ENCODE measurements at regions not wholly inside any gene's neighbourhood (a gene's known extent, or its start where the extent isn't known, plus 50 kb on each side); places are given as distances from the start of the nearest gene placed in this dataset.

DNA sequence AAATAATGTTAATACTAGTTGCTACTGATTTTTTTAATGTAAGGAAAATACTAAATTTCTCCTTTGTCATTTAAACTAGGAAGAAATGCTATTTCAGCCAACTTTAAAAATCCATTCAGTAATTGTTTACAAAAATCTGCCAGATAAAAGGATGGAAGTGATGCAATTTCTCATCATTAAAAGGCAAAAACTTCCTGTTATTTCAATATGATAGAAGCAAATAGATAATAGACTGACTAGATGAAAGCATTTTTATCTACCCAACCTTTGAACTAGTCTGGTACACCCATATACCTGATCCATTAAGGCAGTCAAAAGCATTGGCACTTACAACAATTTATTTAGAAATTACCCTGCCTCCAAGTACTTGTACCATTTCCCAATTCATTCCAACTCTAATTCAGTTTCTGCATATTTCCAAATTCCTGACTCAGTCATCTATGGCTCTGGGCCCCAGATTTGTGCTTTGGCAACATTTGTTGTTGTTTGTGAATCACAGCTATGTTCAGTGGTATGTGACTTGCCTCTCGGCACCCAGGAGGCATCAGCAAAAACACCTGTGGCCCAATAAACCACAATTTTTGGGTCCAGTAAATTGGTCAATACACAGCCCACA lies 482.6 kb upstream of the SEMA3A start:
- TF ChIP-seq, protein P1, sequence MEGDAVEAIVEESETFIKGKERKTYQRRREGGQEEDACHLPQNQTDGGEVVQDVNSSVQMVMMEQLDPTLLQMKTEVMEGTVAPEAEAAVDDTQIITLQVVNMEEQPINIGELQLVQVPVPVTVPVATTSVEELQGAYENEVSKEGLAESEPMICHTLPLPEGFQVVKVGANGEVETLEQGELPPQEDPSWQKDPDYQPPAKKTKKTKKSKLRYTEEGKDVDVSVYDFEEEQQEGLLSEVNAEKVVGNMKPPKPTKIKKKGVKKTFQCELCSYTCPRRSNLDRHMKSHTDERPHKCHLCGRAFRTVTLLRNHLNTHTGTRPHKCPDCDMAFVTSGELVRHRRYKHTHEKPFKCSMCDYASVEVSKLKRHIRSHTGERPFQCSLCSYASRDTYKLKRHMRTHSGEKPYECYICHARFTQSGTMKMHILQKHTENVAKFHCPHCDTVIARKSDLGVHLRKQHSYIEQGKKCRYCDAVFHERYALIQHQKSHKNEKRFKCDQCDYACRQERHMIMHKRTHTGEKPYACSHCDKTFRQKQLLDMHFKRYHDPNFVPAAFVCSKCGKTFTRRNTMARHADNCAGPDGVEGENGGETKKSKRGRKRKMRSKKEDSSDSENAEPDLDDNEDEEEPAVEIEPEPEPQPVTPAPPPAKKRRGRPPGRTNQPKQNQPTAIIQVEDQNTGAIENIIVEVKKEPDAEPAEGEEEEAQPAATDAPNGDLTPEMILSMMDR (IDR thresholded peaks at IDR 0.05; ENCODE audit: borderline replicate concordance, extremely low read depth, insufficient read depth) = no peak
- intact Hi-C loops (cut with DNase I) = no loop called here

DNA sequence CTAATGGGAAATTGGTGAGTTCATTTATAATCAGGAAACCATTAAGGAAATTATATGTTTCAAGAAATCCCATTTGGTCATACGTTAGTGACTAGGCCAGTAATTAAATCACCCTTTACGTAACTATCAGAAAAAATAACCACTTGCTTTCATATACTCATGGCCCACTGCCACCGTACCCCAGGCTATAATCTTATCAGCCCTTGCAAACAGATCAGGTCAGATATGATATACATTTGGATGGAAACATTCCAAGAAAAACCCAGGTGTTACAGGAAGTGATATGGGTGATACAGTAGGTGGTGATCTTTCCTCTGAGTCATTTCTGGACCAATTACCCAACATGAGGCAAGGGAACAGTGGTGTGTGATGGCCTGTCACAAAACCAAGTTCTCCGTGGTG lies 481.0 kb upstream of the SEMA3A start:
- DNase-seq = no peak
- Histone ChIP-seq H3K36me3 (ENCODE audit: control insufficient read depth in 2 of 3, insufficient read depth in 3 of 3, low read length in 3 of 3) (no peaks in the 10 kb centered on the region), H3K9ac (ENCODE audit: low read length in 3 of 3) (no peak overlapping the region), H3K4me3 (ENCODE audit: low read length in 3 of 3) (no peak overlapping the region), H3K9me3 (ENCODE audit: control insufficient read depth in 2 of 3, insufficient read depth in 1 of 3, low read length in 3 of 3) (no peaks in the 10 kb centered on the region), H3K27me3 (ENCODE audit: control insufficient read depth, insufficient read depth, low read length) (no peaks in the 10 kb centered on the region), H3K4me1 (ENCODE audit: control insufficient read depth in 2 of 3, insufficient read depth in 2 of 3, low read depth in 1 of 3, low read length in 3 of 3) (no peaks in the 10 kb centered on the region), H3K27ac (ENCODE audit: low read depth in 2 of 2, low read length in 2 of 2) (no peak overlapping the region)
- FAIRE-seq = no peak
- TF ChIP-seq, protein P1 (IDR thresholded peaks at IDR 0.05; ENCODE audit: borderline replicate concordance, extremely low read depth, insufficient read depth) = no peak
- intact Hi-C loops (cut with DNase I) = no loop called here

More for the DNA sequence above, 482.6 kb upstream of the SEMA3A start:
- Histone ChIP-seq H3K27ac (ENCODE audit: low read depth in 2 of 2, low read length in 2 of 2) (no peak overlapping the region), H3K4me1 (ENCODE audit: control insufficient read depth in 2 of 3, insufficient read depth in 2 of 3, low read depth in 1 of 3, low read length in 3 of 3) (no peaks in the 10 kb centered on the region), H3K9ac (ENCODE audit: low read length in 3 of 3) (no peak overlapping the region), H3K4me3 (ENCODE audit: low read length in 3 of 3) (no peak overlapping the region), H3K36me3 (ENCODE audit: control insufficient read depth in 2 of 3, insufficient read depth in 3 of 3, low read length in 3 of 3) (no peaks in the 10 kb centered on the region), H3K27me3 (ENCODE audit: control insufficient read depth, insufficient read depth, low read length) (no peaks in the 10 kb centered on the region), H3K9me3 (ENCODE audit: control insufficient read depth in 2 of 3, insufficient read depth in 1 of 3, low read length in 3 of 3) (no peaks in the 10 kb centered on the region)
- DNase-seq = no peak
- FAIRE-seq = no peak

DNA sequence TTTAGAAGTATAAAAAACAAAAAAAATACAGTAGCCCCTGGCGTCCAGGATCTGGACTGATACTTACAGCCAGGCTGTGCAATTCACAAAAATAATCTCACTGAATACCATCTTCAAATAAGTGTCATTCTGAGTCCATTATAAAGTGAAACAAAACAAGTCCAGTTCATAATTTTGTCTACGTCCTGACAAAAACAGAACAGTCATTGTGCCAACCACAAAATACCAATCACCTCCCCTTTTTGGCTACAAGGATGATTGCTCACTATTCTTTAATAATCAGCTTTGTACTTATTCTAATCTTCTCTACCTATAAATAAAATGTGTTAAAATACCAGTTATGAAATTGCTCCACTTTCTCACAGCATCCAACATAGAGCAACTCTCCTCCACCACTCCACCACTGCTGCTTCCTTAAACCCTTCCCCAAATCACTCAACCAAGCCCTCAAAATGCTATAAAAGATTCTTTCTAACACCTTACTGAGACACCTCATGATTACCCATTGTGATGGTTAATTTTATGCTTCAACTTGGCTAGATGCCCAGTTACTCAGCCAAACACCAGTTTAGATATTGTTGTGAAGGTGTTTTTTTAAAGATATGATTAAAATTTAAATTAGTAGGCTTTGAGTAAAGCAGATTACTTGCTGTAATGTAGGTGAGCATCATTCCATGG lies 479.8 kb upstream of the SEMA3A start:
- Histone ChIP-seq H3K27ac (ENCODE audit: low read depth in 2 of 2, low read length in 2 of 2) (no peak overlapping the region), H3K4me3 (ENCODE audit: low read length in 3 of 3) (no peak overlapping the region), H3K36me3 (ENCODE audit: control insufficient read depth in 2 of 3, insufficient read depth in 3 of 3, low read length in 3 of 3) (no peaks in the 10 kb centered on the region), H3K27me3 (ENCODE audit: control insufficient read depth, insufficient read depth, low read length) (no peaks in the 10 kb centered on the region), H3K9me3 (ENCODE audit: control insufficient read depth in 2 of 3, insufficient read depth in 1 of 3, low read length in 3 of 3) (no peaks in the 10 kb centered on the region), H3K4me1 (ENCODE audit: control insufficient read depth in 2 of 3, insufficient read depth in 2 of 3, low read depth in 1 of 3, low read length in 3 of 3) (no peaks in the 10 kb centered on the region), H3K9ac (ENCODE audit: low read length in 3 of 3) (no peak overlapping the region)
- intact Hi-C loops (cut with DNase I) = no loop called here
- FAIRE-seq (no peak), DNase-seq (peak in 1 of 5 donors; percentile 6)
- TF ChIP-seq, protein P1 (IDR thresholded peaks at IDR 0.05; ENCODE audit: borderline replicate concordance, extremely low read depth, insufficient read depth) = no peak

Measured in kidney (tissue), 13 donors.